WTC11 (cell line): ENCODE measurements at regions not wholly inside any gene's neighbourhood (a gene's known extent, or its start where the extent isn't known, plus 50 kb on each side); places are given as distances from the start of the nearest gene placed in this dataset.

Experiments used
- ATAC-seq: fragments of 200-7000 bp; cut with Tn5 transposase; 2 replicates; pipeline ENCODE4 v1.10.0; 2021; ENCODE audit warnings: mild to moderate bottlenecking, moderate library complexity
- CTCF ChIA-PET: fragments of 300-600 bp; sonication (Branson Sonifier 250); formaldehyde crosslinking; loops from one replicate; lab custom pipeline; 2021; ENCODE audit warnings: antibody characterized with exemption; lab: Charles Lee
- POLR2A ChIA-PET: fragments of 350-600 bp; sonication (Branson Sonifier 250); formaldehyde crosslinking; loops from one replicate; lab custom pipeline; 2021; ENCODE audit warnings: antibody characterized with exemption; lab: Charles Lee
- DNase-seq: peaks from one replicate; pipeline ENCODE4 v3.0.0; 2021; ENCODE audit warnings: low spot score
- H3K27ac Mint-ChIP-seq: 2 replicates; pipeline ENCODE4 v1.8.0; 2021; ENCODE audit warnings: mixed read lengths
- H3K27me3 Mint-ChIP-seq: 2 replicates; pipeline ENCODE4 v1.8.0; 2021; ENCODE audit warnings: low read depth, mild to moderate bottlenecking, moderate library complexity, mixed read lengths
- H3K36me3 Mint-ChIP-seq: 2 replicates; pipeline ENCODE4 v1.8.0; 2021; ENCODE audit warnings: mixed read lengths
- H3K4me1 Mint-ChIP-seq: 2 replicates; pipeline ENCODE4 v1.8.0; 2022; ENCODE audit warnings: mixed read lengths
- H3K4me3 Mint-ChIP-seq: 2 replicates; pipeline ENCODE4 v1.8.0; 2021; ENCODE audit warnings: mild to moderate bottlenecking, moderate library complexity, mixed read lengths
- H3K9me3 Mint-ChIP-seq: 2 replicates; pipeline ENCODE4 v1.8.0; 2021; ENCODE audit warnings: mixed read lengths
- AFF4 ChIP-seq: sonication (generic); formaldehyde crosslinking; IDR thresholded peaks from 2 replicates; pipeline ENCODE4 v1.8.1; 2023; ENCODE audit warnings: mild to moderate bottlenecking, missing genetic modification reagents, borderline replicate concordance
- AR ChIP-seq: fragments of 250-450 bp; sonication (Bioruptor Pico); IDR thresholded peaks from 2 replicates; pipeline ENCODE4 v1.9.0; 2021; ENCODE audit warnings: mild to moderate bottlenecking
- CREM ChIP-seq: sonication (generic); formaldehyde crosslinking; IDR thresholded peaks from 2 replicates; pipeline ENCODE4 v1.8.1; 2022; ENCODE audit warnings: mild to moderate bottlenecking, missing genetic modification reagents, moderate library complexity
- ELF4 ChIP-seq: sonication (generic); formaldehyde crosslinking; IDR thresholded peaks from 2 replicates; pipeline ENCODE4 v1.8.1; 2022; ENCODE audit warnings: low read depth, mild to moderate bottlenecking, moderate library complexity, missing genetic modification reagents
- ERG ChIP-seq: fragments of 250-450 bp; sonication (Bioruptor Pico); IDR thresholded peaks from 2 replicates; pipeline ENCODE4 v1.8.0; 2021; ENCODE audit warnings: mild to moderate bottlenecking
- FOXK1 ChIP-seq: sonication (generic); formaldehyde crosslinking; IDR thresholded peaks from 2 replicates; pipeline ENCODE4 v1.8.0; 2022; ENCODE audit warnings: mild to moderate bottlenecking, moderate library complexity, missing genetic modification reagents
- IRF1 ChIP-seq: sonication (generic); formaldehyde crosslinking; IDR thresholded peaks from 2 replicates; pipeline ENCODE4 v1.8.0; 2023; ENCODE audit warnings: missing genetic modification reagents
- JAZF1 ChIP-seq: fragments of 250-450 bp; sonication (Bioruptor Pico); IDR thresholded peaks from 2 replicates; pipeline ENCODE4 v1.9.0; 2021; ENCODE audit warnings: moderate library complexity, mild to moderate bottlenecking, inconsistent platforms
- MXD4 ChIP-seq: fragments of 250-450 bp; sonication (Bioruptor Pico); IDR thresholded peaks from 2 replicates; pipeline ENCODE4 v1.8.0; 2021; ENCODE audit warnings: mild to moderate bottlenecking, moderate library complexity, borderline replicate concordance
- NR2C2 ChIP-seq: sonication (generic); formaldehyde crosslinking; IDR thresholded peaks from 2 replicates; pipeline ENCODE4 v1.8.0; 2022; ENCODE audit warnings: mild to moderate bottlenecking, missing genetic modification reagents
- SOX15 ChIP-seq: fragments of 250-450 bp; sonication (Bioruptor Pico); IDR thresholded peaks from 2 replicates; pipeline ENCODE4 v1.9.0; 2021; ENCODE audit warnings: mild to moderate bottlenecking
- STAT6 ChIP-seq: sonication (generic); formaldehyde crosslinking; conservative IDR thresholded peaks from 2 replicates; pipeline ENCODE4 v1.8.1; 2023; ENCODE audit warnings: mild to moderate bottlenecking, low read depth, missing genetic modification reagents, moderate library complexity
- TP53 ChIP-seq: sonication (generic); formaldehyde crosslinking; IDR thresholded peaks from 2 replicates; pipeline ENCODE4 v1.8.1; 2023; ENCODE audit warnings: mild to moderate bottlenecking, missing genetic modification reagents
- ZNF138 ChIP-seq: sonication (generic); formaldehyde crosslinking; conservative IDR thresholded peaks from 2 replicates; pipeline ENCODE4 v1.8.1; 2022; ENCODE audit warnings: mild to moderate bottlenecking, moderate library complexity, missing genetic modification reagents
- ZNF263 ChIP-seq: sonication (generic); formaldehyde crosslinking; IDR thresholded peaks from 2 replicates; pipeline ENCODE4 v1.8.1; 2022; ENCODE audit warnings: low read depth, mild to moderate bottlenecking, moderate library complexity, missing genetic modification reagents
- ZNF512 ChIP-seq: sonication (generic); formaldehyde crosslinking; IDR thresholded peaks from 2 replicates; pipeline ENCODE4 v1.8.1; 2022; ENCODE audit warnings: missing genetic modification reagents, borderline replicate concordance
- TF ChIP-seq, protein P1 (sequence below): fragments of 250-450 bp; sonication (Bioruptor Pico); IDR thresholded peaks from 2 replicates; pipeline ENCODE4 v2.1.2; 2022; ENCODE audit warnings: mild to moderate bottlenecking, moderate library complexity
- TF ChIP-seq, protein P2 (sequence below): fragments of 250-450 bp; sonication (Bioruptor Pico); IDR thresholded peaks from 2 replicates; pipeline ENCODE4 v1.9.0; 2021; ENCODE audit warnings: moderate library complexity, mild to moderate bottlenecking, inconsistent platforms, borderline replicate concordance

DNA sequence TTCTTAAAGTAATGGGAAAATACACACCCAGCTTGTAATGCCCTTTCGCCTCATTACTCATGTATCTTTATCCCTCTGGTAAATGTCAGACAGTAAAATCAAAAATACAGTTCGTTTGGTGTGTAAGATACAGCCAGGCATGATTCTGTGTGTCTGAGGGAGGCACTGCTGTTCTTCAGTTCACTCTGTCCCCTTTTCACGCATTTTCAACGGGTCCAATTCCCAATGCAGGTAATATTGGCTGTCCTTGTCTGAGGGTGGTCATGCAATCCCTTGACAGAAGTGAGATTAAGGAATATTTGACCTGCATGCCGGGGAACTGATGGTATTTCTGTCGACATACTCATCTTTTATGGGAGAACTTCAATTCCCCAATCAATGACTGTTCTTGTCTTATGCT lies 587.2 kb upstream of the NXPH2 start:
- Mint-ChIP-seq H3K36me3 (peaks cover 4% of the 10 kb centered on the region), H3K4me3 (no peak overlapping the region), H3K27ac (no peak overlapping the region), H3K4me1 (peaks cover 35% of the 10 kb centered on the region), H3K27me3 (peaks cover 78% of the 10 kb centered on the region), H3K9me3 (peaks cover 7% of the 10 kb centered on the region; the same call in 1 of the 2 replicates)
- ChIA-PET POLR2A (no interaction called here), CTCF (no interaction called here)
- DNase-seq (no peak), ATAC-seq (no peak)
- no peak for TF ChIP-seq ERG
- TF ChIP-seq NR2C2 (CRISPR knock-in tag) = no peak
- no peak for TF ChIP-seq ZNF138
- TF ChIP-seq TP53 (CRISPR knock-in tag) = no peak
- no peak for TF ChIP-seq AFF4 (CRISPR knock-in tag)
- no peak for TF ChIP-seq ZNF263
- TF ChIP-seq FOXK1 = no peak
- no peak for TF ChIP-seq JAZF1 (CRISPR knock-in tag)
- TF ChIP-seq, protein P1, sequence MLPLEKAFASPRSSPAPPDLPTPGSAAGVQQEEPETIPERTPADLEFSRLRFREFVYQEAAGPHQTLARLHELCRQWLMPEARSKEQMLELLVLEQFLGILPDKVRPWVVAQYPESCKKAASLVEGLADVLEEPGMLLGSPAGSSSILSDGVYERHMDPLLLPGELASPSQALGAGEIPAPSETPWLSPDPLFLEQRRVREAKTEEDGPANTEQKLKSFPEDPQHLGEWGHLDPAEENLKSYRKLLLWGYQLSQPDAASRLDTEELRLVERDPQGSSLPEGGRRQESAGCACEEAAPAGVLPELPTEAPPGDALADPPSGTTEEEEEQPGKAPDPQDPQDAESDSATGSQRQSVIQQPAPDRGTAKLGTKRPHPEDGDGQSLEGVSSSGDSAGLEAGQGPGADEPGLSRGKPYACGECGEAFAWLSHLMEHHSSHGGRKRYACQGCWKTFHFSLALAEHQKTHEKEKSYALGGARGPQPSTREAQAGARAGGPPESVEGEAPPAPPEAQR = no peak
- no peak for TF ChIP-seq CREM (CRISPR knock-in tag)
- no peak for TF ChIP-seq ELF4 (CRISPR knock-in tag)
- TF ChIP-seq, all 79 proteins: peak for 0

- no peak for ATAC-seq
These were observed 586.5 kb upstream of the NXPH2 start for GRCh38 chr2:139366681-139367080.

GRCh38 chr2:139365189-139365588 lies 585.0 kb upstream of the NXPH2 start:
- peaks cover 61% of the 10 kb centered on the region for H3K27me3 Mint-ChIP-seq
- ChIA-PET CTCF (no interaction called here), POLR2A (no interaction called here)
- H3K36me3 Mint-ChIP-seq = no peaks in the 10 kb centered on the region
- no peaks in the 10 kb centered on the region for H3K9me3 Mint-ChIP-seq
- no peak overlapping the region for H3K27ac Mint-ChIP-seq
- H3K4me1 Mint-ChIP-seq = peaks cover 27% of the 10 kb centered on the region
- DNase-seq (no peak), ATAC-seq (no peak)
- no peak overlapping the region for H3K4me3 Mint-ChIP-seq
- TF ChIP-seq, protein P2, sequence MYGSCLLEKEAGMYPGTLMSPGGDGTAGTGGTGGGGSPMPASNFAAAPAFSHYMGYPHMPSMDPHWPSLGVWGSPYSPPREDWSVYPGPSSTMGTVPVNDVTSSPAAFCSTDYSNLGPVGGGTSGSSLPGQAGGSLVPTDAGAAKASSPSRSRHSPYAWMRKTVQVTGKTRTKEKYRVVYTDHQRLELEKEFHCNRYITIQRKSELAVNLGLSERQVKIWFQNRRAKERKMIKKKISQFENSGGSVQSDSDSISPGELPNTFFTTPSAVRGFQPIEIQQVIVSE (CRISPR knock-in tag) = no peak
- TF ChIP-seq JAZF1 (CRISPR knock-in tag) (no peak), AR (CRISPR knock-in tag) (no peak), SOX15 (CRISPR knock-in tag) (no peak), IRF1 (no peak), STAT6 (CRISPR knock-in tag) (no peak), ZNF512 (CRISPR knock-in tag) (no peak)

More at GRCh38 chr2:139366681-139367080, 586.5 kb upstream of the NXPH2 start:
- H3K27ac Mint-ChIP-seq = no peak overlapping the region
- DNase-seq = no peak
- peaks cover 35% of the 10 kb centered on the region for H3K4me1 Mint-ChIP-seq
- CTCF ChIA-PET = no interaction called here
- H3K9me3 Mint-ChIP-seq = peaks cover 3% of the 10 kb centered on the region; the same call in 1 of the 2 replicates
- POLR2A ChIA-PET = no interaction called here
- no peak overlapping the region for H3K4me3 Mint-ChIP-seq
- H3K27me3 Mint-ChIP-seq = peaks cover 75% of the 10 kb centered on the region
- no peak for TF ChIP-seq MXD4 (CRISPR knock-in tag)
- TF ChIP-seq, all 79 proteins: peak for 0
- no peaks in the 10 kb centered on the region; the same call in 1 of the 2 replicates for H3K36me3 Mint-ChIP-seq
